H1 (cell line): ENCODE measurements at regions not wholly inside any gene's neighbourhood (a gene's known extent, or its start where the extent isn't known, plus 50 kb on each side); places are given as distances from the start of the nearest gene placed in this dataset.

Experiments used
- CTCF ChIA-PET: fragments of 300-600 bp; sonication (Branson Sonifier 250); formaldehyde crosslinking; loops from one replicate; lab custom pipeline; 2021; ENCODE audit not compliant: partially characterized antibody; lab: Charles Lee
- POLR2A ChIA-PET: fragments of 300-600 bp; sonication (Branson Sonifier 250); formaldehyde crosslinking; loops from one replicate; lab custom pipeline; 2021; ENCODE audit warnings: inconsistent platforms; ENCODE audit not compliant: partially characterized antibody; lab: Charles Lee
- DNase-seq, 2 experiments: peaks; one replicate each; pipeline versions ENCODE4 v3.0.0 to v3.0.0-alpha.2; 2010 to 2022; ENCODE audit warnings: low spot score in 2 of 2, low read depth in 1 of 2, mixed read lengths in 1 of 2
- FAIRE-seq: peaks from 2 replicates; lab custom pipeline; 2011; peaks lifted over from hg19 to GRCh38; lab: Jason Lieb, UNC
- H2AFZ ChIP-seq: 2 replicates; pipeline ENCODE4 v1.8.1; 2012; ENCODE audit warnings: low read length, inconsistent platforms
- H2AK5ac ChIP-seq: 2 replicates; pipeline ENCODE4 v1.6.1; 2013; ENCODE audit warnings: low read depth, low read length
- H2BK120ac ChIP-seq: replicated peaks from 2 replicates; pipeline ENCODE3; 2013; ENCODE audit warnings: low read depth, low read length, inconsistent platforms
- H2BK12ac ChIP-seq: 2 replicates; pipeline ENCODE4 v1.6.1; 2013; ENCODE audit warnings: low read depth, low read length
- H2BK15ac ChIP-seq: 2 replicates; pipeline ENCODE4 v1.6.1; 2013; ENCODE audit warnings: low read length
- H2BK20ac ChIP-seq: 2 replicates; pipeline ENCODE4 v1.6.1; 2013; ENCODE audit warnings: low read length
- H2BK5ac ChIP-seq: 2 replicates; pipeline ENCODE4 v1.6.1; 2013; ENCODE audit warnings: low read depth, low read length
- H3K14ac ChIP-seq: 2 replicates; pipeline ENCODE4 v1.6.1; 2013; ENCODE audit warnings: inconsistent platforms; ENCODE audit not compliant: insufficient read length
- H3K18ac ChIP-seq: 2 replicates; pipeline ENCODE4 v1.6.1; 2013; ENCODE audit warnings: low read length; ENCODE audit errors: extremely low read depth
- H3K23ac ChIP-seq: 2 replicates; pipeline ENCODE4 v1.6.1; 2013; ENCODE audit warnings: inconsistent platforms; ENCODE audit not compliant: insufficient read length
- H3K23me2 ChIP-seq: 2 replicates; pipeline ENCODE4 v1.6.1; 2013; ENCODE audit warnings: low read depth, low read length
- H3K27ac ChIP-seq: 2 replicates; pipeline ENCODE4 v1.6.1; 2011; ENCODE audit warnings: low read depth, low read length, inconsistent platforms
- H3K27me3 ChIP-seq, 4 experiments: replicated peaks in 1 of 4; 1 replicate in 1 of 4; 2 replicates in 3 of 4; pipeline versions ENCODE4 v1.6.1 to v1.8.1; 2011 to 2013; ENCODE audit warnings: low read length in 3 of 4, mild to moderate bottlenecking in 3 of 4, inconsistent platforms in 2 of 4, mixed read lengths in 2 of 4, moderate library complexity in 1 of 4; ENCODE audit not compliant: control insufficient read depth in 3 of 4, insufficient read depth in 3 of 4; ENCODE audit errors: extremely low read depth in 1 of 4
- H3K36me3 ChIP-seq, 4 experiments: 2 replicates each; pipeline versions ENCODE4 v1.6.1 to v1.8.1; 2011 to 2013; ENCODE audit warnings: mild to moderate bottlenecking in 4 of 4, low read length in 3 of 4, moderate library complexity in 2 of 4, control low read depth in 1 of 4, inconsistent platforms in 1 of 4; ENCODE audit not compliant: insufficient read depth in 4 of 4, control insufficient read depth in 2 of 4
- H3K4ac ChIP-seq: replicated peaks from 2 replicates; pipeline ENCODE3; 2013; ENCODE audit warnings: low read length, low read depth, mixed read lengths, inconsistent platforms; ENCODE audit not compliant: insufficient read length
- H3K4me1 ChIP-seq, 4 experiments: replicated peaks in 1 of 4; 1 replicate in 1 of 4; 2 replicates in 3 of 4; pipeline versions ENCODE4 v1.6.1 to v1.8.1; 2011 to 2013; ENCODE audit warnings: low read length in 3 of 4, inconsistent platforms in 2 of 4, mixed read lengths in 1 of 4; ENCODE audit not compliant: insufficient read depth in 4 of 4, control insufficient read depth in 3 of 4
- H3K4me2 ChIP-seq, 2 experiments: 2 replicates each; pipeline versions ENCODE4 v1.6.1 to v1.8.1; 2011 to 2013; ENCODE audit warnings: low read depth in 2 of 2, low read length in 2 of 2, control low read depth in 1 of 2, inconsistent platforms in 1 of 2, mild to moderate bottlenecking in 1 of 2; ENCODE audit not compliant: insufficient read depth in 1 of 2
- H3K4me3 ChIP-seq, 4 experiments: fragments of 200-600, 300-600 bp in 1 of 4; sonication (generic), shearing (Covaris generic), sonication (Bioruptor Twin) in 1 of 4; 2 replicates each; pipeline versions ENCODE4 v1.5.1 to v1.8.1; 2011 to 2016; ENCODE audit warnings: low read length in 4 of 4, low read depth in 3 of 4, control low read depth in 2 of 4, inconsistent platforms in 2 of 4, mild to moderate bottlenecking in 2 of 4, mixed read lengths in 1 of 4, moderate library complexity in 1 of 4; ENCODE audit not compliant: insufficient read depth in 2 of 4; ENCODE audit errors: extremely low read depth in 1 of 4
- H3K56ac ChIP-seq: replicated peaks from 2 replicates; pipeline ENCODE3; 2013; ENCODE audit warnings: low read depth, mild to moderate bottlenecking, mixed read lengths, low read length, inconsistent platforms; ENCODE audit not compliant: insufficient read length
- H3K79me1 ChIP-seq: 2 replicates; pipeline ENCODE4 v1.6.1; 2013; ENCODE audit warnings: low read depth, low read length, control low read depth
- H3K79me2 ChIP-seq, 2 experiments: 2 replicates each; pipeline versions ENCODE4 v1.6.1 to v1.8.1; 2012 to 2013; ENCODE audit warnings: low read length in 2 of 2, mild to moderate bottlenecking in 2 of 2, inconsistent platforms in 1 of 2; ENCODE audit not compliant: insufficient read depth in 2 of 2, control insufficient read depth in 1 of 2
- H3K9ac ChIP-seq, 4 experiments: replicated peaks in 1 of 4; 1 replicate in 1 of 4; 2 replicates in 3 of 4; pipeline versions ENCODE4 v1.6.1 to v1.8.1; 2011 to 2013; ENCODE audit warnings: low read depth in 3 of 4, low read length in 3 of 4, control low read depth in 2 of 4, mild to moderate bottlenecking in 2 of 4, moderate library complexity in 2 of 4, inconsistent platforms in 1 of 4; ENCODE audit errors: extremely low read depth in 1 of 4
- H3K9me3 ChIP-seq, 2 experiments: 2 replicates each; pipeline versions ENCODE4 v1.6.1 to v1.8.1; 2012 to 2013; ENCODE audit warnings: mild to moderate bottlenecking in 2 of 2, moderate library complexity in 2 of 2, control low read depth in 1 of 2, inconsistent platforms in 1 of 2, low read depth in 1 of 2, low read length in 1 of 2, mixed read lengths in 1 of 2; ENCODE audit not compliant: insufficient read depth in 2 of 2
- H4K20me1 ChIP-seq, 2 experiments: replicated peaks in 1 of 2; 2 replicates each; pipeline versions ENCODE3 to v1.8.1; 2011 to 2013; ENCODE audit warnings: inconsistent platforms in 2 of 2, low read length in 2 of 2, mild to moderate bottlenecking in 1 of 2; ENCODE audit not compliant: insufficient read depth in 2 of 2, control insufficient read depth in 1 of 2
- H4K5ac ChIP-seq: 2 replicates; pipeline ENCODE4 v1.6.1; 2013; ENCODE audit warnings: low read length, low read depth, mixed read lengths, inconsistent platforms; ENCODE audit not compliant: insufficient read length
- H4K8ac ChIP-seq: 2 replicates; pipeline ENCODE4 v1.8.0; 2013; ENCODE audit warnings: mild to moderate bottlenecking, moderate library complexity, low read length, inconsistent platforms; ENCODE audit not compliant: insufficient read depth; ENCODE audit errors: extremely low read depth
- H4K91ac ChIP-seq: replicated peaks from 2 replicates; pipeline ENCODE3; 2013; ENCODE audit warnings: low read length, mixed read lengths, inconsistent platforms; ENCODE audit not compliant: insufficient read length
- BCL11A ChIP-seq, 2 experiments: IDR thresholded peaks; one replicate each; pipeline ENCODE4 v1.6.1; 2011; ENCODE audit warnings: low read depth in 2 of 2, low read length in 2 of 2, mild to moderate bottlenecking in 2 of 2
- HDAC2 ChIP-seq, 2 experiments: fragments of 300-600 bp in 1 of 2; sonication (generic) in 1 of 2; IDR thresholded peaks; 2 replicates each; pipeline ENCODE4 v1.6.1; 2011 to 2012; ENCODE audit warnings: low read depth in 2 of 2, low read length in 2 of 2, mild to moderate bottlenecking in 2 of 2, moderate library complexity in 2 of 2, borderline replicate concordance in 1 of 2, inconsistent platforms in 1 of 2
- KDM4A ChIP-seq: IDR thresholded peaks from one replicate; pipeline ENCODE4 v1.7.1; 2012; ENCODE audit warnings: low read depth, mild to moderate bottlenecking, moderate library complexity, low read length, inconsistent platforms; ENCODE audit not compliant: severe bottlenecking
- RBBP5 ChIP-seq: IDR thresholded peaks from 2 replicates; pipeline ENCODE4 v1.7.1; 2012; ENCODE audit warnings: low read depth, mild to moderate bottlenecking, inconsistent platforms, low read length, moderate library complexity, borderline replicate concordance
- RNF2 ChIP-seq: fragments of 200-900, 300-1000 bp; sonication (generic); IDR thresholded peaks from 2 replicates; pipeline ENCODE4 v1.7.1; 2016; ENCODE audit warnings: borderline replicate concordance, low read depth, mild to moderate bottlenecking, antibody characterized with exemption, low read length; ENCODE audit not compliant: poor library complexity, severe bottlenecking; ENCODE audit errors: missing control alignments
- SAP30 ChIP-seq: fragments of 300-600 bp; sonication (generic); IDR thresholded peaks from 2 replicates; pipeline ENCODE4 v1.7.1; 2012; ENCODE audit warnings: low read length, moderate library complexity, mild to moderate bottlenecking, inconsistent platforms; ENCODE audit not compliant: insufficient read depth, insufficient replicate concordance
- SIN3A ChIP-seq, 2 experiments: IDR thresholded peaks in 1 of 2; conservative IDR thresholded peaks in 1 of 2; 2 replicates each; pipeline ENCODE4 v1.6.1; 2011 to 2012; ENCODE audit warnings: low read length in 2 of 2, improper control_type of control experiment in 1 of 2, low read depth in 1 of 2, mild to moderate bottlenecking in 1 of 2
- SP1 ChIP-seq: IDR thresholded peaks from 2 replicates; pipeline ENCODE4 v1.6.1; 2011; ENCODE audit warnings: low read depth, low read length
- TBP ChIP-seq: IDR thresholded peaks from 2 replicates; pipeline ENCODE4 v1.6.1; 2011; ENCODE audit warnings: low read depth, low read length, improper control_type of control experiment
- TCF12 ChIP-seq: IDR thresholded peaks from 2 replicates; pipeline ENCODE4 v1.6.1; 2011; ENCODE audit warnings: low read depth, mild to moderate bottlenecking, low read length
- WGBS, 2 experiments: shearing (Covaris generic) in 1 of 2; methylation state at CpG; one replicate each; pipeline versions ENCODE4 v1.1.6 to v1.1.7; 2013 to 2015; ENCODE audit warnings: low lambda C conversion rate in 2 of 2, mixed read lengths in 2 of 2, inconsistent platforms in 1 of 2, low coverage in 1 of 2, missing lambda C conversion rate in 1 of 2; ENCODE audit not compliant: insufficient replicate concordance in 2 of 2, insufficient coverage in 1 of 2, insufficient read length in 1 of 2; ENCODE audit errors: extremely low coverage in 1 of 2, missing lambda C conversion rate in 1 of 2; 5-methylcytosine and 5-hydroxymethylcytosine counted together
- TF ChIP-seq, protein P1 (sequence below): IDR thresholded peaks from 2 replicates; pipeline ENCODE4 v1.6.1; 2012; ENCODE audit warnings: inconsistent platforms

DNA sequence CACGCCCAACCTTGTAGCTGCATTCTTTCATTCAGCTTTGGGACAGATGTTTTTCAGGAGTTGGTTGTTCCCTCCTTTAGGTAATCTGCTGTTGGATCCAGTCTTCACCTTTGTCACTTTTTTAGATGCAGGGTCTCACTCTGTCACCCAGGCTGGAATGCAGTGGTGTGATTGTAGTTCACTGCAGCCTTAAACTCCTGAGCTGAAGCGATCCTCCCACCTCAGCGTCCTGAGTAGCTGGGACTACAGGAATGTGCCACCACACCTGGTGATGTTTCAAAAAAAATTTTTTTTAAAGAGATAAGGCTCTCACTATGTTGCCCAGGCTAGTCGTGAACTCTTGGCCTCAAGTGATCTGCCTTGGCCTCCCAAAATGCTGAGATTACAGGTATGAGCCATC lies 164.3 kb downstream of the KTN1 start:
- WGBS, 2 experiments = 96% methylated on average over 4 of the region's 4 CpGs; no CpG with 5 or more reads in 1 of the 2 experiments
- CTCF ChIA-PET = interaction anchor here (0.8 to 7.2 kb wide), 2 partner anchors 12 to 730 kb away, joined by 4 to 40 read pairs; no protein-coding TSS in a partner anchor
- H2BK15ac ChIP-seq = no peak overlapping the region
- no peak overlapping the region for H3K27ac ChIP-seq
- H2AFZ ChIP-seq = no peak overlapping the region
- H2BK12ac ChIP-seq = no peak overlapping the region
- no peak overlapping the region for H3K23ac ChIP-seq
- no peaks in the 10 kb centered on the region; the same call in 1 of the 2 replicates for H3K23me2 ChIP-seq
- no peaks in the 10 kb centered on the region for H3K9me3 ChIP-seq
- H3K18ac ChIP-seq = no peak overlapping the region
- no peak overlapping the region for H3K14ac ChIP-seq
- H3K9ac ChIP-seq = no peak overlapping the region
- H4K20me1 ChIP-seq = no peaks in the 10 kb centered on the region
- H3K4me3 ChIP-seq = no peak overlapping the region
- no peak overlapping the region for H2BK5ac ChIP-seq
- H3K79me1 ChIP-seq = no peaks in the 10 kb centered on the region
- POLR2A ChIA-PET = no interaction called here
- H3K4me2 ChIP-seq = no peak overlapping the region
- no peaks in the 10 kb centered on the region for H3K79me2 ChIP-seq
- no peak overlapping the region for H2BK120ac ChIP-seq
- H4K8ac ChIP-seq = no peak overlapping the region
- no peak overlapping the region for H4K91ac ChIP-seq
- no peak overlapping the region for H2BK20ac ChIP-seq
- no peaks in the 10 kb centered on the region for H3K36me3 ChIP-seq
- H3K27me3 ChIP-seq = no peaks in the 10 kb centered on the region
- no peak overlapping the region for H3K4ac ChIP-seq
- no peak overlapping the region for H2AK5ac ChIP-seq
- TF ChIP-seq BCL11A (IDR thresholded peaks at IDR 0.05; ENCODE audit: low read depth in 2 of 2, low read length in 2 of 2) = no peak
- TF ChIP-seq TBP = no peak
- TF ChIP-seq, protein P1, sequence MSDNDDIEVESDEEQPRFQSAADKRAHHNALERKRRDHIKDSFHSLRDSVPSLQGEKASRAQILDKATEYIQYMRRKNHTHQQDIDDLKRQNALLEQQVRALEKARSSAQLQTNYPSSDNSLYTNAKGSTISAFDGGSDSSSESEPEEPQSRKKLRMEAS = no peak
- no peak for TF ChIP-seq KDM4A
- no peak for TF ChIP-seq HDAC2 (IDR thresholded peaks at IDR 0.05; ENCODE audit: borderline replicate concordance in 1 of 2, low read depth in 2 of 2, low read length in 2 of 2)
- TF ChIP-seq SIN3A (conservative IDR thresholded peaks at IDR 0.05 in 1 of 2, IDR thresholded peaks at IDR 0.05 in 1 of 2; ENCODE audit: low read depth in 1 of 2, low read length in 2 of 2) = no peak
- TF ChIP-seq SAP30 = no peak
- TF ChIP-seq SP1 = no peak
- no peak for TF ChIP-seq RNF2
- no peak for TF ChIP-seq TCF12
- TF ChIP-seq RBBP5 = no peak
- peaks cover 0 to 5% (median 1%) of the 10 kb centered on the region in 4 experiments; a peak in 3 of 7 replicates for H3K4me1 ChIP-seq
- FAIRE-seq (no peak), DNase-seq (no peak)
- no peak overlapping the region for H4K5ac ChIP-seq
- H3K56ac ChIP-seq = no peak overlapping the region
